BJ (cell line): ENCODE measurements at regions not wholly inside any gene's neighbourhood (a gene's known extent, or its start where the extent isn't known, plus 50 kb on each side); places are given as distances from the start of the nearest gene placed in this dataset.

Experiments used
- CTCF ChIA-PET: fragments of 350-600 bp; formaldehyde crosslinking; extraction: SDS; loops from one replicate; lab custom pipeline; 2021; ENCODE audit warnings: antibody characterized with exemption, inconsistent platforms; lab: Yijun Ruan, JAX
- POLR2A ChIA-PET: fragments of 300-600 bp; sonication (Branson Sonifier 250); formaldehyde crosslinking; extraction: SDS; loops from one replicate; lab custom pipeline; 2021; ENCODE audit warnings: antibody characterized with exemption; lab: Charles Lee
- DNase-seq: peaks from one replicate; pipeline ENCODE4 v3.0.0-alpha.2; 2011; ENCODE audit warnings: low read depth
- H3K27me3 ChIP-seq: 2 replicates; pipeline ENCODE4 v1.6.0; 2011; ENCODE audit warnings: low read length; ENCODE audit not compliant: control insufficient read depth, insufficient read depth
- H3K36me3 ChIP-seq: 2 replicates; pipeline ENCODE4 v1.5.1; 2011; ENCODE audit warnings: low read length; ENCODE audit not compliant: control insufficient read depth, insufficient read depth
- H3K4me3 ChIP-seq: 2 replicates; pipeline ENCODE4 v1.5.1; 2011; ENCODE audit warnings: low read depth, mild to moderate bottlenecking, control low read depth, low read length
- TF ChIP-seq, protein P1 (sequence below): IDR thresholded peaks from 2 replicates; pipeline ENCODE4 v1.5.1; 2011; ENCODE audit warnings: low read depth, mild to moderate bottlenecking, control low read depth, inconsistent platforms, low read length, moderate library complexity; ENCODE audit not compliant: insufficient read depth

DNA sequence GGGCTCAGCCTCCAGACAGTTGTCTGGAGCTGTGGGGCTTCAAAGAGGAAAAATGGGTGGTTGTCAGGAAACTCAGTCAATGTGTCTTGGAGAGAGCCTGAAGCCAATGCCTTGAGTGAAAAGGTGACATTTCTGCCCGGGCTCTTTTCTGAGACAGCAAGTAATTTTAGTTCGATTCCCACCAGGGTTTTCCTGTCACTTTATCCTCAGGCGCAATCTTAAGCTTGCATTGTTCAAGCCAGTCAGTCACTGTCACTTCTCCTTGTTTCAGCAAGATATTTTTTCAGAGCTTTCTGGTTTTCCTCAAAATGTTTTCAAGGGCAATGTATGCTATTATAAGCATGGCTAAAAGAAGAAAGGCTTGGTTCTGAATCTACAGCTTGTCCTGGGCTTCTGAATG, 404.7 kb upstream of the SEL1L start:
- TF ChIP-seq, protein P1, sequence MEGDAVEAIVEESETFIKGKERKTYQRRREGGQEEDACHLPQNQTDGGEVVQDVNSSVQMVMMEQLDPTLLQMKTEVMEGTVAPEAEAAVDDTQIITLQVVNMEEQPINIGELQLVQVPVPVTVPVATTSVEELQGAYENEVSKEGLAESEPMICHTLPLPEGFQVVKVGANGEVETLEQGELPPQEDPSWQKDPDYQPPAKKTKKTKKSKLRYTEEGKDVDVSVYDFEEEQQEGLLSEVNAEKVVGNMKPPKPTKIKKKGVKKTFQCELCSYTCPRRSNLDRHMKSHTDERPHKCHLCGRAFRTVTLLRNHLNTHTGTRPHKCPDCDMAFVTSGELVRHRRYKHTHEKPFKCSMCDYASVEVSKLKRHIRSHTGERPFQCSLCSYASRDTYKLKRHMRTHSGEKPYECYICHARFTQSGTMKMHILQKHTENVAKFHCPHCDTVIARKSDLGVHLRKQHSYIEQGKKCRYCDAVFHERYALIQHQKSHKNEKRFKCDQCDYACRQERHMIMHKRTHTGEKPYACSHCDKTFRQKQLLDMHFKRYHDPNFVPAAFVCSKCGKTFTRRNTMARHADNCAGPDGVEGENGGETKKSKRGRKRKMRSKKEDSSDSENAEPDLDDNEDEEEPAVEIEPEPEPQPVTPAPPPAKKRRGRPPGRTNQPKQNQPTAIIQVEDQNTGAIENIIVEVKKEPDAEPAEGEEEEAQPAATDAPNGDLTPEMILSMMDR, result no peak
- DNase-seq, result no peak
- H3K27me3 ChIP-seq, result no peaks in the 10 kb centered on the region
- ChIA-PET POLR2A (no interaction called here), CTCF (no interaction called here)
- H3K36me3 ChIP-seq, result no peaks in the 10 kb centered on the region
- no peak overlapping the region for H3K4me3 ChIP-seq

DNA sequence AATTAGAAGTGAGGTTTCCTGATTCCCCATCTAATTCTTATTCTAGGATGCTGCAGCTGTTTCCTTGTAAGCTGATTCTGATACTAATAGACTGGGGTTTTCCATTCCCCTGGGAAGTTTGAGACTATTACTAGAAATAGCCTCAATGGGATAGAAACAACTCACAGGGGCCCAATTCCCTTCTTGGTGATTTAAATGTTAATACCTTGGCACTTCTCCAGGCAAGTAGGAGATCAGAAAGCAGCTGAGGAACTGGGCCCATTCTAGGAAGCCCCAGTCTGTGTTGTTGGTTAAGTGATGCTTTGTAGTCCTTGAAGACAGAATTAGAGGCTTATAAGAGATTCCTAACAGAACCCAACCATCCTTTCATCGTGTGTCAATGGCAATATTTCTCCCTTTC, 407.0 kb upstream of the SEL1L start:
- POLR2A ChIA-PET, result no interaction called here
- TF ChIP-seq, protein P1, result no peak
- Histone ChIP-seq H3K36me3 (no peaks in the 10 kb centered on the region), H3K4me3 (no peak overlapping the region), H3K27me3 (no peaks in the 10 kb centered on the region)
- CTCF ChIA-PET, result no interaction called here
- DNase-seq, result no peak

DNA sequence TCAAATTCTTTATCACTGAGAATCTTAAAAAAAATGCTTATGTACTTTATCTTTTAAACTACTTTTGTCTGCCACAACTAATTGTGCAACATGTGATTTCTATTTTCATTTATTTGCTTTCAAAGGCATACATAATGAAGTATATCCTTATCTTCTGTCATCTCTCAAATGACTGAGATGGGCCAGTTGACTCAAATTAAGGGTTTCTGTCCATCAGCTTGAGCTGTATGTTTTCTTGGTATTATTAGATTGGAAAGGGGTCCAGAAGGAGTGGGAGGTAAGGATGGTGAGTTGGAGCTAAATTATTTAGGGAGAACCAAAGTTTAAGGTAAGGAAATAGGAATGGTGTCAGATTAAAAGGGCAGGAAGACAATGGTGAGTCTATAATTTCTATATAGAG, 408.4 kb upstream of the SEL1L start:
- TF ChIP-seq, protein P1, result no peak
- CTCF ChIA-PET, result no interaction called here
- POLR2A ChIA-PET, result no interaction called here

DNA sequence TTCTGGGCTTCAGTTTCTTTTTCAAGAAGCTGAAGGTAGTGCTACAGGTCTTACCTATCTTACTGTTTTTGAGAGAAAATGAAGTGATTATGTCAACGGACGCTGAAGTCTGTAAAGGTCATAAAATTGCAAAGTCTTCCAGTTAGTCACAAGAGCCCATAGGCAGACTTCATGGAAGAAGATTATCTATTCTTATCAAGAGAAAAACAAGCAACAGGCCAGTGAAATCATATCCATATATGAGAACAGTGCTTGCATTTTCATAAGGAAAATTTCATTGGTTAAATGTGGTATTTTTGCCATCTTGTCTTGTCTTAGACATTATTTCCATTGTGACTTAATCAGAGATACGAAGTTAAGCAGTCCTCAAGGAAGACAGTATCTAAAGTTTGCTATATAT, 412.7 kb upstream of the SEL1L start:
- no peak for DNase-seq
- no peaks in the 10 kb centered on the region for H3K36me3 ChIP-seq
- ChIA-PET POLR2A (no interaction called here), CTCF (no interaction called here)
- H3K4me3 ChIP-seq, result no peak overlapping the region
- no peaks in the 10 kb centered on the region for H3K27me3 ChIP-seq
- TF ChIP-seq, protein P1, result no peak

More for the DNA sequence above, 408.4 kb upstream of the SEL1L start:
- no peaks in the 10 kb centered on the region for H3K27me3 ChIP-seq
- DNase-seq, result no peak
- no peak overlapping the region for H3K4me3 ChIP-seq
- H3K36me3 ChIP-seq, result no peaks in the 10 kb centered on the region

DNA sequence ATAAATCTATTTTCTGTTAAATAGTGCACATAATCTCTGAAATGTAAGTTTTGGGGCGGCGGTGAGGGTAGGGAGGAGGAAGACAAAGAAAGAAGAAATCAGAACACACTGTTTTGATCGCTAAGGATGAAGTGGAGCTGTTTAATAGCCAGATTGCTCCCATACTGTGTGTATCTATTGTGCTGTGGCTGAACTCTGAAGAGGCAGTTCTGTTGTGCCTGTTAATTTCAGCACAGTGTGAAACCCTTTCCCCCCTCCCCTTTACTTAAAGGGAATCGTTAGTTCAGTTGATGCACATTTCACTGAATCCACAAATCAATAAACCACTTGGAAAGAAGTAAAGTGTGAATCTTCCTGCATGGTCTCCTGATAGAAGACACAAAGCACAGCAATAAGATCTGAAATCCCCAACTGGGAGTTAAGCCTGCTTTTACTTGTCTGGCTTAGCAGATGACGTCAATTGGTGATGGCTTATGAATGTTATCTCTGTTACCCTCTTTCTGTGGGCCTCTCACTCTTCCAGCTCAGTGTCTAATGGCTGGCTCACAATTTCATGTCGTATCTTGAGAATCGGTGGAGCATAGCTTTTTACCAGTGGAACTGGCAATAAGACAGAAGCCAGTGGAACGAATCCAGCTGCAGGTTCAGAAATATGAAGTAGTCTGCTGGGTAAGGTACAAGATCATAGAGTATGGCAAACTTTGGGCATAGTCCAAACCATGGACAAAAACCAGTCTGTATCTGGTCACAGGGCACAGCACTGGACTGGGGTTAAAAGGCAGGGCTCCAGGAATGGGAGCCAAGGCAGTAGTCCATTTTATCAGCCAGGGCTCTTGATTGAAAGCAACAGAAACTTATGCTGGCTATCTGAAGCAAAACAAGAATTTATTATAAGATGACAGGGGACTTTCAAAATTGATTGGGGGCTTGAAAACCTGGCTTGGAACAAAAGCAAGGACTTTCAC, 413.5 kb upstream of the SEL1L start:
- no peaks in the 10 kb centered on the region for H3K36me3 ChIP-seq
- H3K4me3 ChIP-seq, result no peak overlapping the region
- ChIA-PET POLR2A (no interaction called here), CTCF (no interaction called here)
- TF ChIP-seq, protein P1, result no peak
- no peaks in the 10 kb centered on the region for H3K27me3 ChIP-seq
- no peak for DNase-seq
